ENCODE measurements at regions not wholly inside any gene's neighbourhood (a gene's known extent, or its start where the extent isn't known, plus 50 kb on each side); places are given as distances from the start of the nearest gene placed in this dataset.
A peak's percentile ranks its signal among the peaks of the same experiment; 100 is the strongest.

GRCh38 chr18:59988098-59988706 is 88.4 kb downstream of the PMAIP1 start:
- intact Hi-C loops (cut with micrococcal nuclease; ENCODE audit: unreplicated experiment) = loop anchor here (2.0 kb wide), 4 partner anchors 85 to 561 kb away; no protein-coding TSS in a partner anchor
- Histone ChIP-seq H3K4me2 (ENCODE audit: control insufficient read depth, insufficient read depth) (no peak overlapping the region), H3K4me1 (ENCODE audit: control insufficient read depth, insufficient read depth, low read length) (no peaks in the 10 kb centered on the region), H4K20me1 (ENCODE audit: control insufficient read depth, insufficient read depth) (no peaks in the 10 kb centered on the region), H3K9me3 (replicated peaks; ENCODE audit: control insufficient read depth, insufficient read depth, low read length) (no peaks in the 10 kb centered on the region), H2AFZ (ENCODE audit: control insufficient read depth, low read depth, low read length) (no peak overlapping the region), H3K27me3 (replicated peaks in 1 of 2; ENCODE audit: control insufficient read depth in 2 of 2, insufficient read depth in 2 of 2, low read length in 1 of 2) (no peaks in the 10 kb centered on the region), H3K9ac (ENCODE audit: control insufficient read depth, insufficient read depth, low read length) (no peak overlapping the region), H3K27ac (ENCODE audit: control insufficient read depth, insufficient read depth) (no peak overlapping the region), H3K36me3 (ENCODE audit: control insufficient read depth in 2 of 2, insufficient read depth in 2 of 2, low read length in 1 of 2) (no peaks in the 10 kb centered on the region), H3K4me3 (no peak overlapping the region), H3K79me2 (ENCODE audit: control insufficient read depth, insufficient read depth, low read length) (no peaks in the 10 kb centered on the region)
- CTCF ChIA-PET = interaction anchor here (0.6 to 12.8 kb wide), 62 partner anchors 8 to 1514 kb away, joined by 3 to 235 read pairs (median 4); no protein-coding TSS in a partner anchor
- POLR2A ChIA-PET = interaction anchor here (0.6 to 1.3 kb wide), 4 partner anchors 25 to 117 kb away, joined by 3 to 8 read pairs (median 3); no protein-coding TSS in a partner anchor
- RAD21 ChIA-PET (ENCODE audit: unreplicated experiment) = interaction anchor here (0.7 to 3.7 kb wide), 32 partner anchors 8 to 1514 kb away, joined by 3 to 35 read pairs (median 6); partner anchors contain the start of gene PMAIP1
- 20% methylated on average over 5 of the region's 5 CpGs for WGBS (ENCODE audit: insufficient coverage, insufficient replicate concordance, low lambda C conversion rate, missing lambda C conversion rate)
- BruUV-seq (replicated peaks) = no TSS peak
- FAIRE-seq (peak; percentile 75), ATAC-seq (peak; percentile 81), DNase-seq (ENCODE audit: low read depth, low spot score) (no peak)
- SMC1A ChIA-PET (ENCODE audit: uncharacterized antibody, unreplicated experiment) = interaction anchor here (0.8 to 10.7 kb wide), 47 partner anchors 8 to 561 kb away, joined by 3 to 118 read pairs (median 4); partner anchors contain the start of gene PMAIP1
- in situ Hi-C loops (cut with MboI) = no loop called here
- TF ChIP-seq USF2 (IDR thresholded peaks at IDR 0.05; ENCODE audit: borderline replicate concordance, low read depth, low read length) (no peak), BHLHE40 (IDR thresholded peaks at IDR 0.05; ENCODE audit: borderline replicate concordance in 1 of 2, low read depth in 2 of 2, low read length in 1 of 2) (no peak), RAD21 (IDR thresholded peaks at IDR 0.05; ENCODE audit: insufficient read depth, low read depth, low read length) (peak; percentile 96), E2F4 (IDR thresholded peaks at IDR 0.05; ENCODE audit: low read depth, low read length) (no peak), CTCF (IDR thresholded peaks at IDR 0.05 in 2 of 3, conservative IDR thresholded peaks at IDR 0.05 in 1 of 3; ENCODE audit: control insufficient read depth in 2 of 3, extremely low read depth in 1 of 3, insufficient read depth in 1 of 3, low read depth in 3 of 3, low read length in 3 of 3) (peak; percentile 83 to 90 (median 87)), ZNF24 (IDR thresholded peaks at IDR 0.05) (no peak), SUPT20H (IDR thresholded peaks at IDR 0.05; ENCODE audit: borderline replicate concordance, control insufficient read depth, low read depth, low read length) (no peak), RCOR1 (conservative IDR thresholded peaks at IDR 0.05; ENCODE audit: low read depth, low read length) (no peak), YY1 (IDR thresholded peaks at IDR 0.05; ENCODE audit: low read depth, low read length) (0 out of 2 replicates have a peak, but pooled peaks have one; percentile 19), BACH1 (IDR thresholded peaks at IDR 0.05; ENCODE audit: borderline replicate concordance) (no peak), ZNF217 (IDR thresholded peaks at IDR 0.05) (no peak), FOXM1 (IDR thresholded peaks at IDR 0.05; ENCODE audit: low read depth, low read length) (0 out of 2 replicates have a peak, but pooled peaks have one; percentile 34)
- TF ChIP-seq, protein P1, sequence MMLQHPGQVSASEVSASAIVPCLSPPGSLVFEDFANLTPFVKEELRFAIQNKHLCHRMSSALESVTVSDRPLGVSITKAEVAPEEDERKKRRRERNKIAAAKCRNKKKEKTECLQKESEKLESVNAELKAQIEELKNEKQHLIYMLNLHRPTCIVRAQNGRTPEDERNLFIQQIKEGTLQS (IDR thresholded peaks at IDR 0.05; ENCODE audit: borderline replicate concordance, extremely low read depth, low read depth, low read length) = no peak
- TF ChIP-seq, protein P2, sequence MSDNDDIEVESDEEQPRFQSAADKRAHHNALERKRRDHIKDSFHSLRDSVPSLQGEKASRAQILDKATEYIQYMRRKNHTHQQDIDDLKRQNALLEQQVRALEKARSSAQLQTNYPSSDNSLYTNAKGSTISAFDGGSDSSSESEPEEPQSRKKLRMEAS (IDR thresholded peaks at IDR 0.05; ENCODE audit: low read depth, low read length) = no peak

Data from GM12878 (cell line).